ENCODE measurements at regions not wholly inside any gene's neighbourhood (a gene's known extent, or its start where the extent isn't known, plus 50 kb on each side); places are given as distances from the start of the nearest gene placed in this dataset.

GRCh38 chr10:130575756-130576285 is 439.6 kb downstream of the GLRX3 start:
- no peak for DNase-seq

- no peak for DNase-seq
Measured at GRCh38 chr10:130576427-130576826, 440.2 kb downstream of the GLRX3 start.

GRCh38 chr10:130577039-130577438 is 440.8 kb downstream of the GLRX3 start:
- DNase-seq = no peak

- DNase-seq = no peak
Measured at GRCh38 chr10:130578532-130579289, 442.5 kb downstream of the GLRX3 start.

- no peak for DNase-seq
Measured at GRCh38 chr10:130579913-130580312, 443.7 kb downstream of the GLRX3 start.

GRCh38 chr10:130580975-130581374 is 444.8 kb downstream of the GLRX3 start:
- DNase-seq = no peak

GRCh38 chr10:130587718-130588117 is 451.5 kb downstream of the GLRX3 start:
- no peak for DNase-seq

GRCh38 chr10:130606001-130606405 is 469.8 kb downstream of the GLRX3 start:
- DNase-seq = no peak

GRCh38 chr10:130607366-130607765 is 471.2 kb downstream of the GLRX3 start:
- DNase-seq = no peak

GRCh38 chr10:130611239-130611638 is 475.0 kb downstream of the GLRX3 start:
- DNase-seq = no peak

GRCh38 chr10:130615457-130615856 is 479.3 kb downstream of the GLRX3 start:
- no peak for DNase-seq

- no peak for DNase-seq
Measured at GRCh38 chr10:130617985-130618384, 481.8 kb downstream of the GLRX3 start.

GRCh38 chr10:130618647-130619046 is 482.5 kb downstream of the GLRX3 start:
- DNase-seq = no peak

GRCh38 chr10:130621231-130621775 is 485.1 kb downstream of the GLRX3 start:
- DNase-seq = no peak

- no peak for DNase-seq
Measured at GRCh38 chr10:130623680-130624267, 487.6 kb downstream of the GLRX3 start.

- no peak for DNase-seq
Measured at GRCh38 chr10:130627346-130628045, 491.3 kb downstream of the GLRX3 start.

- DNase-seq = no peak
Measured at GRCh38 chr10:130630135-130630534, 493.9 kb downstream of the GLRX3 start.

GRCh38 chr10:130631142-130632096 is 495.2 kb downstream of the GLRX3 start:
- no peak for DNase-seq

- DNase-seq = no peak
Measured at GRCh38 chr10:130634816-130635215, 498.6 kb downstream of the GLRX3 start.

GRCh38 chr10:130635528-130635927 is 499.3 kb downstream of the GLRX3 start:
- no peak for DNase-seq

GRCh38 chr10:130636313-130636930 is 500.2 kb downstream of the GLRX3 start:
- DNase-seq = no peak
